ENCODE measurements at regions not wholly inside any gene's neighbourhood (a gene's known extent, or its start where the extent isn't known, plus 50 kb on each side); places are given as distances from the start of the nearest gene placed in this dataset.
"Not testable (repeated sequence)": the region's sequence is repeated elsewhere in the genome, so short reads cannot be mapped to it uniquely, and the experiment has no call there.

DNA sequence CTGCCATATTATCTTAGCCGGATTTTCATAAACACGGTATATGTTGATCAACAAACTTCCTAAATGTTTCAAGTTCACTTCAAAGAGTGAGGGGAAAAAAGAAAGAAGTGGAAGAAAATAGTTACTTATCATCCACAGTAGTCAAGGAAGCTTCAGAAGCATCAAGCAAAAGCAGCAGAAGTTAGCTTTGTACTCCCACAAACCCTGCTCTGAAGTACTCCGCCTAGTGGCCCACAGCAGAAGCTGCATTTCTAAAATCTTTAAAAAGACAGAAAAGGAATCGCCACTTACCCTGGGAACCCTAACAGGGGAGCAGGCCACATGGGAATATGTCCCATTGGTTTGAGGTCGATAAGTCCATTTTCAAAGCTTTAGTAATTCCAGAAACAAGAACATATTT, 158.1 kb downstream of the FOXD4L6 start:
- DNase-seq (ENCODE audit: low read depth); H3K4me3 ChIP-seq (ENCODE audit: control insufficient read depth, low read depth, low read length): not testable (repeated sequence)
- TF ChIP-seq, protein P1, sequence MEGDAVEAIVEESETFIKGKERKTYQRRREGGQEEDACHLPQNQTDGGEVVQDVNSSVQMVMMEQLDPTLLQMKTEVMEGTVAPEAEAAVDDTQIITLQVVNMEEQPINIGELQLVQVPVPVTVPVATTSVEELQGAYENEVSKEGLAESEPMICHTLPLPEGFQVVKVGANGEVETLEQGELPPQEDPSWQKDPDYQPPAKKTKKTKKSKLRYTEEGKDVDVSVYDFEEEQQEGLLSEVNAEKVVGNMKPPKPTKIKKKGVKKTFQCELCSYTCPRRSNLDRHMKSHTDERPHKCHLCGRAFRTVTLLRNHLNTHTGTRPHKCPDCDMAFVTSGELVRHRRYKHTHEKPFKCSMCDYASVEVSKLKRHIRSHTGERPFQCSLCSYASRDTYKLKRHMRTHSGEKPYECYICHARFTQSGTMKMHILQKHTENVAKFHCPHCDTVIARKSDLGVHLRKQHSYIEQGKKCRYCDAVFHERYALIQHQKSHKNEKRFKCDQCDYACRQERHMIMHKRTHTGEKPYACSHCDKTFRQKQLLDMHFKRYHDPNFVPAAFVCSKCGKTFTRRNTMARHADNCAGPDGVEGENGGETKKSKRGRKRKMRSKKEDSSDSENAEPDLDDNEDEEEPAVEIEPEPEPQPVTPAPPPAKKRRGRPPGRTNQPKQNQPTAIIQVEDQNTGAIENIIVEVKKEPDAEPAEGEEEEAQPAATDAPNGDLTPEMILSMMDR (IDR thresholded peaks at IDR 0.05; ENCODE audit: control insufficient read depth, insufficient read depth, low read depth, low read length, missing control alignments): peak; percentile 23

GRCh38 chr9:40962461-40962860, 166.0 kb downstream of the FOXD4L6 start:
- not testable (repeated sequence) for DNase-seq (ENCODE audit: low read depth); H3K4me3 ChIP-seq (ENCODE audit: control insufficient read depth, low read depth, low read length)

- H3K4me3 ChIP-seq (ENCODE audit: control insufficient read depth, low read depth, low read length); DNase-seq (ENCODE audit: low read depth): not testable (repeated sequence)
Observed at GRCh38 chr9:40951876-40952494, 176.5 kb downstream of the FOXD4L6 start.

- not testable (repeated sequence) for DNase-seq (ENCODE audit: low read depth)
Observed at GRCh38 chr9:40946228-40946627, 182.3 kb downstream of the FOXD4L6 start.

DNA sequence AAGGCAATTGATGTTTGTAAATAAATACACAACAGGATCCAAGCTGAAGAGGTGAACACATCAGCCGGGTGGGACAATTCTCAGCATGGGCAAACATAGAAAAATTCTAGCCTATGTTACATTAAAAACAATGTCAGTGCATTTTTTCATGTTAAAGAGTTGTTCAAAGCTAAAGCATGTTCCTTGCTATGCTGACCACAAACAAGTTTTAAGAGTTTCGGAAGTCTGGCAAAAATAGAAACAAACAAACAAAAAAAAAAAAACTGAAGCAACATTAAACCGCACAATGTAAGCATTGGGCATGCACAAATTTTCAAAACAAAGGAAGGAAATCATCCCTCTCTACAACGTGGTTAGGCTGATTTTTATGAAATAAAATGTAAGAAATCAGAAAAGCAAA, 185.8 kb downstream of the FOXD4L6 start:
- H3K4me3 ChIP-seq (ENCODE audit: control insufficient read depth, low read depth, low read length); DNase-seq (ENCODE audit: low read depth): not testable (repeated sequence)

More at GRCh38 chr9:40946228-40946627, 182.3 kb downstream of the FOXD4L6 start:
- H3K4me3 ChIP-seq (ENCODE audit: control insufficient read depth, low read depth, low read length): not testable (repeated sequence)

DNA sequence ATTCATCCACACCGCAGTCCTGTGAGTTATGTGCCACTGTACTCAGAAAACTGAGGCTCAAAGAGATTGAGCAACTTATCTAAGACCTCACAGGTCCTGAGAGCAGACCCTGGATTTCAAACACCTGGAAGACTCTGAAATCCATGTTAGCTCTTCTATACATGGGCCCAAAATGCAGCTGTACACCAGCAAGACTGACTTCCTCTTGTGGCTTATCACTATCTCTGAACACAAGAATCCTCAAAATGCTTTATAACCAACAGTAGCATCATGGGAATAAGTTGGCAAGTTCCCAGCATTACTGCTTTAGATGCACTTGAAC, 188.6 kb downstream of the FOXD4L6 start:
- not testable (repeated sequence) for H3K4me3 ChIP-seq (ENCODE audit: control insufficient read depth, low read depth, low read length); DNase-seq (ENCODE audit: low read depth)

DNA sequence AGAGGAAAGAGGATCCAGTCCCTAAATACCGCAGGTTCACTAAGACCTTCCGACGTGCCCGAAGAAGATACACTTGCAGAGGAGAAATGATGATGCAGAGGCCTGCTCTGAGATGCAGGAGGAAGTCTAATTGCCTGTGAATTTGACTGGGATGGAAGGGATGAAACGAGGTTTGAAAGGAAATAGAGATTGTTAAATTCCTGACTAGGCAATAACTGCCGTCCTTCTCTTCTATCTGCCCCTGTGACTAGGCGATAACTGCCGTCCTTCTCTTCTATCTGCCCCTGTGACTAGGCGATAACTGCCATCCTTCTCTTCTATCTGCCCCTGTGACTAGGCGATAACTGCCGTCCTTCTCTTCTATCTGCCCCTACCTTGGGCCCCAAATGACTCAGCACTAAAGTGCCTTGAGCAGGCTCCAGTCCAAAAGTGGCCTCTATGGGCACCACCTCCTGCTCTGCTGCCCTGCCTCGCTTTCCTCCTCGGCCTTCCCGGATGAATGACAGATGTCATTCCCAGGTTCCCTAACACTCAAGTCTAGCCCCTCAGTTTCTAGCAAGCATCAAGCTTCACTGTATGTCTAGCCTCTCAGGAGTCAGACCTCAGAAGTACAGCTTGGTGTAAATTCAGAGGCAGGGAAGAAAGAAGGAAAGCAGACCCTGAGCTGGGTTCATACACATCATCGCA, 189.1 kb downstream of the FOXD4L6 start:
- not testable (repeated sequence) for DNase-seq (ENCODE audit: low read depth); H3K4me3 ChIP-seq (ENCODE audit: control insufficient read depth, low read depth, low read length)

DNA sequence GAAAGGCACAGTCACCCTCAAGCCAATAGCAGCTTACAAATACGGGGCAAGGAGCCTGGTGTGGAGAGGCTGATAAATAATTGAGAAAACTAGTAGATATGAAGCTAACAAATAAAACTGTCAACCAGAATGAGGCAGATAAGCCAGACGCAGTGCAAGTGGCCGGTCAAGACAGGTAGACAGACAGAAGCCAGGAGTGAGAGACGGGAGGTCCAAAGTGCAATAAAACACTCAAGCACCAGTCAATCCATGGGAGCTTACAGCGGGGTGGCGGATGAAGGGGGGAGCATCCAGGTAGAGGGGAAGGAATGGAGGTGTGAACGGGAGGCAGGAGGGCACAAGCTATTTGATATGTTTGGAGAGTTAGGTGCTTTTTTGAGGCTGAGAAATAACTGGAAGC, 193.1 kb downstream of the FOXD4L6 start:
- DNase-seq (ENCODE audit: low read depth): no peak
- TF ChIP-seq, protein P1 (IDR thresholded peaks at IDR 0.05; ENCODE audit: control insufficient read depth, insufficient read depth, low read depth, low read length, missing control alignments): no peak
- H3K4me3 ChIP-seq (ENCODE audit: control insufficient read depth, low read depth, low read length): no peak overlapping the region

GRCh38 chr9:40934480-40934879, 194.0 kb downstream of the FOXD4L6 start:
- not testable (repeated sequence) for DNase-seq (ENCODE audit: low read depth); H3K4me3 ChIP-seq (ENCODE audit: control insufficient read depth, low read depth, low read length)

- H3K4me3 ChIP-seq (ENCODE audit: control insufficient read depth, low read depth, low read length); DNase-seq (ENCODE audit: low read depth): not testable (repeated sequence)
Observed at GRCh38 chr9:40930426-40930825, 198.1 kb downstream of the FOXD4L6 start.

- not testable (repeated sequence) for DNase-seq (ENCODE audit: low read depth); H3K4me3 ChIP-seq (ENCODE audit: control insufficient read depth, low read depth, low read length)
Observed at GRCh38 chr9:40929488-40929845, 199.0 kb downstream of the FOXD4L6 start.

- TF ChIP-seq, protein P1 (IDR thresholded peaks at IDR 0.05; ENCODE audit: control insufficient read depth, insufficient read depth, low read depth, low read length, missing control alignments): no peak
- DNase-seq (ENCODE audit: low read depth): no peak
- no peak overlapping the region for H3K4me3 ChIP-seq (ENCODE audit: control insufficient read depth, low read depth, low read length)
Observed at GRCh38 chr9:40928803-40929487, 199.5 kb downstream of the FOXD4L6 start.

All from AG09309 (cell line).